Smooth muscle cell (in vitro differentiated cells): ENCODE measurements at regions not wholly inside any gene's neighbourhood (a gene's known extent, or its start where the extent isn't known, plus 50 kb on each side); places are given as distances from the start of the nearest gene placed in this dataset.

ENCODE experiments used
- DNase-seq: peaks from one replicate; lab custom pipeline; 2025; ENCODE audit not compliant: unreplicated experiment; lab: John Stamatoyannopoulos, UW
- H2AFZ ChIP-seq: fragments of 200-600 bp; sonication (generic); 2 replicates; pipeline ENCODE4 v1.6.0; 2016; ENCODE audit warnings: antibody characterized with exemption, low read depth, mild to moderate bottlenecking
- H3F3A ChIP-seq: fragments of 200-600 bp; sonication (generic); 2 replicates; pipeline ENCODE4 v1.6.0; 2017; ENCODE audit warnings: antibody characterized with exemption, low read depth
- H3K27ac ChIP-seq: fragments of 200-600 bp; sonication (generic); 2 replicates; pipeline ENCODE4 v1.5.1; 2016; ENCODE audit warnings: low read depth, mild to moderate bottlenecking
- H3K27me3 ChIP-seq: fragments of 200-600 bp; sonication (generic); 2 replicates; pipeline ENCODE4 v1.6.1; 2016; ENCODE audit warnings: low read depth, mild to moderate bottlenecking
- H3K36me3 ChIP-seq: fragments of 200-600 bp; sonication (generic); 2 replicates; pipeline ENCODE4 v1.5.1; 2016; ENCODE audit warnings: low read depth
- H3K4me1 ChIP-seq: fragments of 200-600 bp; sonication (generic); 2 replicates; pipeline ENCODE4 v1.5.1; 2016; ENCODE audit warnings: low read depth
- H3K4me2 ChIP-seq: fragments of 200-600 bp; sonication (generic); 2 replicates; pipeline ENCODE4 v1.6.0; 2016; ENCODE audit warnings: mild to moderate bottlenecking
- H3K4me3 ChIP-seq: fragments of 200-600 bp; sonication (generic); 2 replicates; pipeline ENCODE4 v1.5.1; 2016; ENCODE audit warnings: mild to moderate bottlenecking
- H3K79me2 ChIP-seq: fragments of 200-600 bp; sonication (generic); 2 replicates; pipeline ENCODE4 v1.6.0; 2016; ENCODE audit warnings: low read depth, mild to moderate bottlenecking
- H3K9ac ChIP-seq: fragments of 200-600 bp; sonication (generic); 2 replicates; pipeline ENCODE4 v1.6.0; 2016; ENCODE audit warnings: low read depth
- H3K9me3 ChIP-seq: fragments of 200-600 bp; sonication (generic); replicated peaks from 2 replicates; pipeline ENCODE4 v1.5.1; 2016; ENCODE audit warnings: low read depth
- H4K20me1 ChIP-seq: fragments of 200-600 bp; sonication (generic); 2 replicates; pipeline ENCODE4 v1.6.0; 2016; ENCODE audit warnings: low read depth
- CTCF ChIP-seq: fragments of 200-600 bp; sonication (generic); IDR thresholded peaks from 2 replicates; pipeline ENCODE4 v1.5.1; 2017; ENCODE audit warnings: borderline replicate concordance, mild to moderate bottlenecking, antibody characterized with exemption; ENCODE audit not compliant: insufficient read depth, poor library complexity, severe bottlenecking
- WGBS: methylation state at CpG from one replicate; pipeline ENCODE4 v1.1.7; 2016; ENCODE audit warnings: low lambda C conversion rate; 5-methylcytosine and 5-hydroxymethylcytosine counted together

GRCh38 chr10:109191341-109191740 is 732.0 kb downstream of the XPNPEP1 start:
- no peaks in the 10 kb centered on the region for H3K27me3 ChIP-seq
- no peak overlapping the region for H3K4me2 ChIP-seq
- no peaks in the 10 kb centered on the region for H3F3A ChIP-seq
- H4K20me1 ChIP-seq = no peaks in the 10 kb centered on the region
- no peaks in the 10 kb centered on the region for H3K79me2 ChIP-seq
- DNase-seq = no peak
- no peak overlapping the region for H3K9ac ChIP-seq
- TF ChIP-seq CTCF = no peak
- no peak overlapping the region for H3K27ac ChIP-seq
- H3K9me3 ChIP-seq = peaks cover 3% of the 10 kb centered on the region
- H2AFZ ChIP-seq = no peak overlapping the region
- H3K4me1 ChIP-seq = no peaks in the 10 kb centered on the region
- no peak overlapping the region for H3K4me3 ChIP-seq
- no peaks in the 10 kb centered on the region for H3K36me3 ChIP-seq
- 78% methylated on average over 5 of the region's 5 CpGs for WGBS

- no peak for TF ChIP-seq CTCF
- Histone ChIP-seq H3K9me3 (peaks cover 3% of the 10 kb centered on the region), H3K9ac (no peak overlapping the region), H4K20me1 (no peaks in the 10 kb centered on the region), H3K27me3 (no peaks in the 10 kb centered on the region), H3K4me2 (no peak overlapping the region), H2AFZ (no peak overlapping the region), H3K79me2 (no peaks in the 10 kb centered on the region), H3K4me3 (no peak overlapping the region), H3F3A (no peaks in the 10 kb centered on the region), H3K27ac (no peak overlapping the region), H3K4me1 (no peaks in the 10 kb centered on the region), H3K36me3 (no peaks in the 10 kb centered on the region)
- no peak for DNase-seq
- 27% methylated on average over 2 of the region's 2 CpGs for WGBS
These were observed 735.6 kb downstream of the XPNPEP1 start for GRCh38 chr10:109187677-109188076.

GRCh38 chr10:109183366-109183765 is 739.9 kb downstream of the XPNPEP1 start:
- no peaks in the 10 kb centered on the region for H3K79me2 ChIP-seq
- H3K36me3 ChIP-seq = no peaks in the 10 kb centered on the region
- H3K4me2 ChIP-seq = no peak overlapping the region
- no peak overlapping the region for H3K4me3 ChIP-seq
- H3K27me3 ChIP-seq = no peaks in the 10 kb centered on the region
- no peaks in the 10 kb centered on the region for H3K4me1 ChIP-seq
- no peak for TF ChIP-seq CTCF
- no peak overlapping the region for H3K9ac ChIP-seq
- no peaks in the 10 kb centered on the region for H3K9me3 ChIP-seq
- H4K20me1 ChIP-seq = no peaks in the 10 kb centered on the region
- H2AFZ ChIP-seq = no peak overlapping the region
- H3K27ac ChIP-seq = no peak overlapping the region
- DNase-seq = no peak
- no peaks in the 10 kb centered on the region for H3F3A ChIP-seq

GRCh38 chr10:109178591-109178990 is 744.7 kb downstream of the XPNPEP1 start:
- TF ChIP-seq CTCF = no peak
- H3K27me3 ChIP-seq = no peaks in the 10 kb centered on the region
- H2AFZ ChIP-seq = no peak overlapping the region
- no peaks in the 10 kb centered on the region for H3F3A ChIP-seq
- H3K9me3 ChIP-seq = no peaks in the 10 kb centered on the region
- no peaks in the 10 kb centered on the region for H3K79me2 ChIP-seq
- no peak for DNase-seq
- H3K4me1 ChIP-seq = no peaks in the 10 kb centered on the region
- H3K36me3 ChIP-seq = no peaks in the 10 kb centered on the region
- H3K27ac ChIP-seq = no peak overlapping the region
- WGBS = 72% methylated on average over 1 of the region's 1 CpG
- H3K4me2 ChIP-seq = no peak overlapping the region
- no peak overlapping the region for H3K9ac ChIP-seq
- no peak overlapping the region for H3K4me3 ChIP-seq
- no peaks in the 10 kb centered on the region for H4K20me1 ChIP-seq
